Psoas muscle (tissue), 7 donors: ENCODE measurements at regions not wholly inside any gene's neighbourhood (a gene's known extent, or its start where the extent isn't known, plus 50 kb on each side); places are given as distances from the start of the nearest gene placed in this dataset.
"Not testable (repeated sequence)": the region's sequence is repeated elsewhere in the genome, so short reads cannot be mapped to it uniquely, and the experiment has no call there.

Experiments
- ATAC-seq, 4 donors: fragments of 200-7000 bp; cut with Tn5 transposase; one replicate each; pipeline ENCODE4 v1.9.1; 2020; ENCODE audit warnings: moderate library complexity in 3 of 4, mild to moderate bottlenecking in 2 of 4
- DNase-seq, 2 donors: peaks; one replicate each; pipeline ENCODE4 v3.0.0-alpha.2; 2020
- H3K27ac ChIP-seq: fragments of 200-600 bp; one replicate; pipeline ENCODE4 v1.8.0; 2022
- H3K27me3 ChIP-seq, 3 donors: fragments of 200-600 bp in 1 of 3; one replicate each; pipeline versions ENCODE4 v1.6.1 to v1.8.0; 2013 to 2022; ENCODE audit warnings: low read length in 2 of 3, mild to moderate bottlenecking in 2 of 3, moderate library complexity in 1 of 3; ENCODE audit not compliant: insufficient read depth in 3 of 3
- H3K36me3 ChIP-seq, 2 donors: fragments of 200-600 bp in 1 of 2; one replicate each; pipeline versions ENCODE4 v1.6.1 to v1.8.0; 2013 to 2022; ENCODE audit warnings: low read depth in 1 of 2, mild to moderate bottlenecking in 1 of 2, moderate library complexity in 1 of 2; ENCODE audit not compliant: insufficient read depth in 1 of 2
- H3K4me1 ChIP-seq: fragments of 200-600 bp; one replicate; pipeline ENCODE4 v1.8.0; 2022
- H3K4me3 ChIP-seq: fragments of 200-600 bp; one replicate; pipeline ENCODE4 v1.8.0; 2022; ENCODE audit warnings: mild to moderate bottlenecking
- H3K9me3 ChIP-seq: fragments of 200-600 bp; one replicate; pipeline ENCODE4 v1.8.0; 2022
- CTCF ChIP-seq: fragments of 200-600 bp; IDR thresholded peaks from one replicate; pipeline ENCODE4 v1.8.0; 2022; ENCODE audit warnings: antibody characterized with exemption
- WGBS, 3 donors: extraction: QIAGEN DNeasy Blood & Tissue Kit; methylation state at CpG; one replicate each; pipeline versions ENCODE4 v1.1.6 to v1.1.7; 2013; 5-methylcytosine and 5-hydroxymethylcytosine counted together
- intact Hi-C, 2 donors: fragments of 100-400 bp; cut with DNase I; formaldehyde crosslinking; loops; one replicate each; pipeline versions ENCODE4 v1.11.0 to v1.14.2; 2022
- donor health status: healthy with polysubstance abuse.
- donor health status: DM: no; HTN: no; CAD: no; lungs with moderate emphysema.
- donor health status: Bipolar disorder and iron deficiency.
- donor health status: healthy.
- donor health status: DM: yes; HTN: yes; CAD: no.
- donor health status: DM: no; HTN: no; CAD: no.
- donor health status: DM: yes; HTN: yes; CAD: no.

- TF ChIP-seq CTCF, result no peak
- 67 to 70% (median 68%) methylated on average over 2 of the region's 2 CpGs for WGBS, 3 donors
- DNase-seq (no peak), ATAC-seq (no peak)
- Histone ChIP-seq H3K9me3 (no peaks in the 10 kb centered on the region), H3K27me3 (no peaks in the 10 kb centered on the region), H3K27ac (no peak overlapping the region), H3K4me1 (no peaks in the 10 kb centered on the region), H3K4me3 (no peak overlapping the region), H3K36me3 (no peaks in the 10 kb centered on the region)
- intact Hi-C loops, result no loop called here
Measured at GRCh38 chr16:7233975-7234374, 98.7 kb upstream of the RBFOX1 start.

DNA sequence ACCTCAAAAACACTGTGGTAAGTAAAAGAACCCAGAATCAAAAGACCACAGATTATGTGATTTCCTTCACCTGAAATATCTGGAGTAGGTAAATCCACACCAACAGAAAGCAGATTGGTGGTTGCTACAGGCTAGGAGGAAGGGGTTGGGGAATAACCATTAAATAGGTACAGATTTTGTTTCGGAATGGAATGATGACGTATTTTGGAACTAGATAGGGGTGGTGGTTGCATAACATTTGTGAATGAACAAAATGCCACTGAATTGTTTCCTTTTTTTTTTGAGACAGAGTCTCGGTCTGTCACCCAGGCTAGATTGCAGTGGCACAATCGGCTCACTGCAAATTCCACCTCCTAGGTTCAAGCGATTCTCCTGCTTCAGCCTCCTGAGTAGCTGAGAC lies 100.9 kb upstream of the RBFOX1 start:
- 94 to 96% (median 96%) methylated on average over 5 of the region's 5 CpGs for WGBS, 3 donors
- Histone ChIP-seq H3K36me3 (no peaks in the 10 kb centered on the region), H3K4me1 (no peaks in the 10 kb centered on the region), H3K9me3 (no peaks in the 10 kb centered on the region), H3K4me3 (no peak overlapping the region), H3K27me3 (no peaks in the 10 kb centered on the region), H3K27ac (no peak overlapping the region)
- TF ChIP-seq CTCF, result no peak
- ATAC-seq (no peak), DNase-seq (no peak)
- intact Hi-C loops, result no loop called here

GRCh38 chr16:7229433-7230218 lies 103.0 kb upstream of the RBFOX1 start:
- H3K36me3 ChIP-seq, DNase-seq, H3K4me1 ChIP-seq, ATAC-seq, H3K9me3 ChIP-seq, H3K4me3 ChIP-seq, H3K27ac ChIP-seq, intact Hi-C loops, H3K27me3 ChIP-seq: not testable (repeated sequence)
- WGBS, 3 donors, result 60 to 73% (median 66%) methylated on average over 3 of the region's 3 CpGs

DNA sequence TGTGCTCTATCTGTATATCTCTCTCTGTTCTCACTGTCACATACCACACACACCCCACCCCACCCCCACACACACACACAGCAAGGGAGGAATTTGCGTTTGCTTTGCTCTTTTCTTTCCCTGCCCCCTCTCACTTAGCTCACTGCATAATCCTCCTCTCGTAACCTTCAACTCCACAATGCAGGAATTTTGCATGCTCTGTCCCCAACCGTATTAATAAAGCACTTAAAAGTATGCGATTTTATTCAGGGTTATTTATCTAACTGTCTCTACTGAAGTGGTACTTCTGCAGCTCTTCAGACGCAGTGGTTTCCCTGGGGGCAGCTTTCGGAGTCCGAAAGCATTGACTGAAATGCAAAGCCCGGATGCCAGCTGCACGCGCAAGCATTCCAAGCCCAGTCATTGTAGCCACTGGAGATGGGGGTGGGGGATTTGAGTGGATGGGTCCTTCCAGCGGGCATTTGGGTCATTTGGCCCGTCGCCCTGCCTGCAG lies 105.4 kb upstream of the RBFOX1 start:
- no peaks in the 10 kb centered on the region for H3K36me3 ChIP-seq
- H3K9me3 ChIP-seq, result no peaks in the 10 kb centered on the region
- WGBS, 3 donors, result 10 to 14% (median 11%) methylated on average over 13 of the region's 13 CpGs
- H3K4me1 ChIP-seq, result no peaks in the 10 kb centered on the region
- DNase-seq (no peak), ATAC-seq (no peak)
- H3K4me3 ChIP-seq, result no peak overlapping the region
- intact Hi-C loops, result no loop called here
- no peak overlapping the region for H3K27ac ChIP-seq
- H3K27me3 ChIP-seq, result no peaks in the 10 kb centered on the region
- no peak for TF ChIP-seq CTCF

GRCh38 chr16:7221157-7221556 lies 111.5 kb upstream of the RBFOX1 start:
- no peaks in the 10 kb centered on the region for H3K4me1 ChIP-seq
- DNase-seq, result no peak
- ATAC-seq, result no peak
- H3K27me3 ChIP-seq, result peaks cover 0 to 6% (median 0%) of the 10 kb centered on the region in 3 donors
- H3K27ac ChIP-seq, result no peak overlapping the region
- WGBS, 3 donors, result 87 to 93% (median 89%) methylated on average over 3 of the region's 3 CpGs
- H3K4me3 ChIP-seq, result no peak overlapping the region
- H3K9me3 ChIP-seq, result no peaks in the 10 kb centered on the region
- no peak for TF ChIP-seq CTCF
- no peaks in the 10 kb centered on the region for H3K36me3 ChIP-seq
- intact Hi-C loops, result no loop called here
